Naive thymus-derived CD4-positive, alpha-beta T cell (primary cell): ENCODE measurements at regions not wholly inside any gene's neighbourhood (a gene's known extent, or its start where the extent isn't known, plus 50 kb on each side); places are given as distances from the start of the nearest gene placed in this dataset.

ENCODE experiments used
- ATAC-seq: fragments of 150-1000 bp; cut with Tn5 transposase; 2 replicates; pipeline ENCODE4 v1.10.0; 2021; ENCODE audit warnings: mild to moderate bottlenecking, moderate library complexity
- CTCF ChIA-PET: fragments of 350-600 bp; sonication (Branson Sonifier 250); formaldehyde crosslinking; loops from one replicate; lab custom pipeline; 2021; ENCODE audit warnings: antibody characterized with exemption; lab: Charles Lee
- POLR2A ChIA-PET: fragments of 350-600 bp; sonication (Branson Sonifier 250); formaldehyde crosslinking; loops from one replicate; lab custom pipeline; 2021; ENCODE audit warnings: antibody characterized with exemption, inconsistent platforms; lab: Charles Lee
- DNase-seq, 9 donors: peaks; one replicate each; pipeline versions ENCODE4 v3.0.0 to v3.0.0-alpha.2; 2020 to 2022; ENCODE audit warnings: mixed read lengths in 1 of 9
- H3K27ac ChIP-seq: one replicate; pipeline ENCODE4 v1.7.0; 2013; ENCODE audit warnings: mild to moderate bottlenecking, low read depth, low read length, moderate library complexity
- H3K27me3 ChIP-seq, 2 donors: one replicate each; pipeline ENCODE4 v1.7.0; 2013; ENCODE audit warnings: low read length in 2 of 2, mild to moderate bottlenecking in 2 of 2, moderate library complexity in 2 of 2; ENCODE audit not compliant: control insufficient read depth in 2 of 2, insufficient read depth in 2 of 2
- H3K36me3 ChIP-seq, 3 experiments: 1 replicate in 2 of 3; 2 replicates in 1 of 3; pipeline ENCODE4 v1.7.0; 2013; ENCODE audit warnings: low read length in 3 of 3, mild to moderate bottlenecking in 3 of 3, moderate library complexity in 1 of 3; ENCODE audit not compliant: insufficient read depth in 3 of 3, control insufficient read depth in 2 of 3
- H3K4me1 ChIP-seq, 2 donors: one replicate each; pipeline ENCODE4 v1.7.0; 2013; ENCODE audit warnings: low read length in 2 of 2, mild to moderate bottlenecking in 2 of 2, moderate library complexity in 1 of 2; ENCODE audit not compliant: control insufficient read depth in 2 of 2, insufficient read depth in 2 of 2
- H3K4me3 ChIP-seq: 2 replicates; pipeline ENCODE4 v1.7.0; 2013; ENCODE audit warnings: mild to moderate bottlenecking, low read length
- H3K9me3 ChIP-seq, 3 experiments: 1 replicate in 2 of 3; 2 replicates in 1 of 3; pipeline ENCODE4 v1.7.0; 2013; ENCODE audit warnings: low read length in 3 of 3; ENCODE audit not compliant: control insufficient read depth in 2 of 3
- H3K27ac Mint-ChIP-seq, 9 donors: one replicate each; pipeline ENCODE4 v1.8.0; 2020 to 2022; ENCODE audit warnings: mixed read lengths in 9 of 9, mild to moderate bottlenecking in 8 of 9, moderate library complexity in 5 of 9, inconsistent platforms in 2 of 9
- H3K27me3 Mint-ChIP-seq, 5 donors: one replicate each; pipeline ENCODE4 v1.8.0; 2021 to 2022; ENCODE audit warnings: mixed read lengths in 5 of 5, mild to moderate bottlenecking in 1 of 5
- H3K36me3 Mint-ChIP-seq, 5 donors: one replicate each; pipeline ENCODE4 v1.8.0; 2020 to 2022; ENCODE audit warnings: mixed read lengths in 5 of 5, mild to moderate bottlenecking in 3 of 5, inconsistent platforms in 1 of 5
- H3K4me1 Mint-ChIP-seq, 7 donors: one replicate each; pipeline ENCODE4 v1.8.0; 2020 to 2022; ENCODE audit warnings: mixed read lengths in 7 of 7, mild to moderate bottlenecking in 3 of 7, inconsistent platforms in 1 of 7
- H3K4me3 Mint-ChIP-seq, 10 donors: one replicate each; pipeline ENCODE4 v1.8.0; 2020 to 2022; ENCODE audit warnings: mild to moderate bottlenecking in 10 of 10, mixed read lengths in 10 of 10, moderate library complexity in 6 of 10, inconsistent platforms in 2 of 10
- H3K9me3 Mint-ChIP-seq, 11 donors: one replicate each; pipeline ENCODE4 v1.8.0; 2020 to 2022; ENCODE audit warnings: mixed read lengths in 11 of 11, mild to moderate bottlenecking in 4 of 11, inconsistent platforms in 1 of 11, moderate library complexity in 1 of 11
- intact Hi-C, 2 donors: fragments of 100-400 bp; cut with micrococcal nuclease; formaldehyde crosslinking; loops; one replicate each; pipeline ENCODE4 v1.15.1; 2023

- H3K4me1 Mint-ChIP-seq: no peaks in the 10 kb centered on the region
- no peaks in the 10 kb centered on the region for H3K36me3 ChIP-seq
- H3K4me1 ChIP-seq: no peaks in the 10 kb centered on the region
- H3K27ac Mint-ChIP-seq: no peak overlapping the region
- ATAC-seq (no peak), DNase-seq (no peak)
- no peak overlapping the region for H3K4me3 Mint-ChIP-seq
- H3K9me3 ChIP-seq: no peaks in the 10 kb centered on the region
- H3K4me3 ChIP-seq: no peak overlapping the region
- H3K27me3 Mint-ChIP-seq: peaks cover 0 to 6% (median 2%) of the 10 kb centered on the region in 5 donors
- no peaks in the 10 kb centered on the region for H3K36me3 Mint-ChIP-seq
- H3K9me3 Mint-ChIP-seq: peaks cover 0 to 3% (median 0%) of the 10 kb centered on the region in 11 donors
- no peaks in the 10 kb centered on the region for H3K27me3 ChIP-seq
- intact Hi-C loops: no loop called here
- POLR2A ChIA-PET: no interaction called here
- H3K27ac ChIP-seq: no peak overlapping the region
- CTCF ChIA-PET: no interaction called here
Measured at GRCh38 chr1:90488451-90488850, 228.7 kb downstream of the BARHL2 start.

GRCh38 chr1:90486996-90487395, 230.1 kb downstream of the BARHL2 start:
- DNase-seq: no peak
- H3K36me3 Mint-ChIP-seq: no peaks in the 10 kb centered on the region
- H3K36me3 ChIP-seq: no peaks in the 10 kb centered on the region
- H3K27ac ChIP-seq: no peak overlapping the region
- H3K27me3 Mint-ChIP-seq: no peaks in the 10 kb centered on the region
- no peaks in the 10 kb centered on the region for H3K9me3 ChIP-seq
- no peak for ATAC-seq
- intact Hi-C loops: no loop called here
- peaks cover 0 to 3% (median 0%) of the 10 kb centered on the region in 11 donors for H3K9me3 Mint-ChIP-seq
- no peaks in the 10 kb centered on the region for H3K4me1 ChIP-seq
- POLR2A ChIA-PET: no interaction called here
- CTCF ChIA-PET: interaction anchor here (0.6 kb wide), 1 partner anchor 112 kb away, joined by 3 read pairs; no protein-coding TSS in a partner anchor
- H3K27me3 ChIP-seq: no peaks in the 10 kb centered on the region
- H3K4me3 Mint-ChIP-seq: no peak overlapping the region
- H3K4me1 Mint-ChIP-seq: no peaks in the 10 kb centered on the region
- no peak overlapping the region for H3K27ac Mint-ChIP-seq
- no peak overlapping the region for H3K4me3 ChIP-seq

DNA sequence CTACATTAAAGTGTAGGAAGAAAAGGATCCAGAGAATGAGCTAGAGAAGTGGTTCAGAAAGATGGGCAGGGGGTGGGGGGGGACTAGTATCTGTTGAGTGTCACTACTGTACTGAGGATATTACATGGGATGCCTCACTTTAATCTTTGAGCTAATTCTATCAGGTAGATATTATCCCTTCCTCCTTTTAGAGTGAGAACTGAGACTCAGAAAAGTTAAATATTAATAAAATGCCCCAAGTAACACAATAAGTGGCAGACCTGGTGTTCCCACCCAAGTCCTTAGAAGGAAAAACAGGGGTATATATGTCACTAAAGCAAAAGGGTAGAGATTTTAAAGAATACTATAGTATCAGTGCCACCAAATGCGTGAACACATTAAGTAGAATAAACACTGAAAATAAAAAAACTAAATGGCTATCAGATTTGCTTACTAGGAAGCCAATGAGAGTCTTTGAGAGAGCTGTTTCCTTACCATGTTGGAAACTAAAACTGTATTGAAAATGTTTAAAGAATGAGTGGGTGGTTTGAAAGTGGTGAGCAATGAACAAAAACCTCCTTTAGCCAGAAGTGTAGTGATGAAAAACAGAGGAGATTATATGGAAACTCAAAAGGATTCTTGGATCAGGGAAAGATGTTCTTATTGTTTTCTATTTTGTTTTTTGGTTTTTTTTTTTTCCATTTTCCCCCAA, 230.8 kb downstream of the BARHL2 start:
- no peaks in the 10 kb centered on the region for H3K4me1 Mint-ChIP-seq
- H3K4me3 ChIP-seq: no peak overlapping the region
- no peak overlapping the region for H3K27ac ChIP-seq
- no peaks in the 10 kb centered on the region for H3K27me3 Mint-ChIP-seq
- H3K9me3 Mint-ChIP-seq: peaks cover 0 to 1% (median 0%) of the 10 kb centered on the region in 11 donors
- no peaks in the 10 kb centered on the region for H3K4me1 ChIP-seq
- no peak for ATAC-seq
- no peaks in the 10 kb centered on the region for H3K36me3 ChIP-seq
- intact Hi-C loops: no loop called here
- no peak overlapping the region for H3K4me3 Mint-ChIP-seq
- no peaks in the 10 kb centered on the region for H3K36me3 Mint-ChIP-seq
- no peaks in the 10 kb centered on the region for H3K9me3 ChIP-seq
- H3K27me3 ChIP-seq: no peaks in the 10 kb centered on the region
- DNase-seq: no peak
- ChIA-PET POLR2A (no interaction called here), CTCF (no interaction called here)
- no peak overlapping the region for H3K27ac Mint-ChIP-seq

GRCh38 chr1:90480271-90480835, 236.7 kb downstream of the BARHL2 start:
- peaks cover 0 to 5% (median 0%) of the 10 kb centered on the region in 5 donors for H3K27me3 Mint-ChIP-seq
- ChIA-PET POLR2A (no interaction called here), CTCF (no interaction called here)
- no peaks in the 10 kb centered on the region for H3K4me1 Mint-ChIP-seq
- H3K4me3 Mint-ChIP-seq: no peak overlapping the region
- no peak overlapping the region for H3K27ac Mint-ChIP-seq
- no peaks in the 10 kb centered on the region for H3K4me1 ChIP-seq
- H3K4me3 ChIP-seq: no peak overlapping the region
- DNase-seq (no peak), ATAC-seq (no peak)
- H3K9me3 ChIP-seq: no peaks in the 10 kb centered on the region
- intact Hi-C loops: no loop called here
- H3K27me3 ChIP-seq: no peaks in the 10 kb centered on the region
- no peaks in the 10 kb centered on the region for H3K36me3 Mint-ChIP-seq
- no peaks in the 10 kb centered on the region for H3K36me3 ChIP-seq
- H3K9me3 Mint-ChIP-seq: no peaks in the 10 kb centered on the region
- H3K27ac ChIP-seq: no peak overlapping the region

- CTCF ChIA-PET: no interaction called here
- Mint-ChIP-seq H3K27ac (no peak overlapping the region), H3K4me3 (no peak overlapping the region), H3K36me3 (no peaks in the 10 kb centered on the region), H3K4me1 (no peaks in the 10 kb centered on the region), H3K27me3 (peaks cover 0 to 5% (median 0%) of the 10 kb centered on the region in 5 donors), H3K9me3 (no peaks in the 10 kb centered on the region)
- Histone ChIP-seq H3K27me3 (no peaks in the 10 kb centered on the region), H3K27ac (no peak overlapping the region), H3K9me3 (no peaks in the 10 kb centered on the region), H3K36me3 (no peaks in the 10 kb centered on the region), H3K4me1 (no peaks in the 10 kb centered on the region), H3K4me3 (no peak overlapping the region)
- POLR2A ChIA-PET: no interaction called here
- intact Hi-C loops: no loop called here
- ATAC-seq (no peak), DNase-seq (no peak)
Measured at GRCh38 chr1:90476994-90477393, 240.1 kb downstream of the BARHL2 start.

GRCh38 chr1:90476411-90476810, 240.7 kb downstream of the BARHL2 start:
- no peaks in the 10 kb centered on the region for H3K9me3 ChIP-seq
- no peaks in the 10 kb centered on the region for H3K36me3 ChIP-seq
- CTCF ChIA-PET: no interaction called here
- Mint-ChIP-seq H3K4me3 (no peak overlapping the region), H3K27ac (no peak overlapping the region), H3K9me3 (no peaks in the 10 kb centered on the region), H3K4me1 (no peaks in the 10 kb centered on the region), H3K36me3 (no peaks in the 10 kb centered on the region), H3K27me3 (peaks cover 0 to 5% (median 0%) of the 10 kb centered on the region in 5 donors)
- H3K4me3 ChIP-seq: no peak overlapping the region
- POLR2A ChIA-PET: no interaction called here
- H3K27me3 ChIP-seq: no peaks in the 10 kb centered on the region
- ATAC-seq (no peak), DNase-seq (no peak)
- intact Hi-C loops: no loop called here
- H3K4me1 ChIP-seq: no peaks in the 10 kb centered on the region
- no peak overlapping the region for H3K27ac ChIP-seq

DNA sequence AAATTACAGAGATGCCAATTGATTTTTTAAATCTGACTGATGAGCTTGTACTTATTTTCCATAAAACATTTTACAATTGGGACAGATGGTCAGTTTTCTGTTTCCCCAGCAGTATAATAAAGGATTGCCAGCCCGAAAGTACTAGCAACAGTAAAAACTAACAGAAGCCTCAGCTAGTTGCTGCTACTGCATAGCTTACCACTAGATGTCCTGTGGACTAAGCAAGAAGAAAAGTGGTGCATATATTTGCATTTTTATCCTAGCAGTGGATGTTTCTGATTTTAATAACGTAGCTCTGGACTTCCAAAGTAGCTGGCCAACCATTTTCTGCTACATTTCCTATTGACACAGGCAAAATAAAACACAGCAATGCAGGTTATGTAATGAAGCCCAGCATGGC, 241.5 kb downstream of the BARHL2 start:
- Histone ChIP-seq H3K9me3 (no peaks in the 10 kb centered on the region), H3K27me3 (no peaks in the 10 kb centered on the region), H3K36me3 (no peaks in the 10 kb centered on the region), H3K27ac (no peak overlapping the region), H3K4me3 (no peak overlapping the region), H3K4me1 (no peaks in the 10 kb centered on the region)
- Mint-ChIP-seq H3K27ac (no peak overlapping the region), H3K27me3 (peaks cover 0 to 5% (median 0%) of the 10 kb centered on the region in 5 donors), H3K4me3 (no peak overlapping the region), H3K4me1 (no peaks in the 10 kb centered on the region), H3K36me3 (no peaks in the 10 kb centered on the region), H3K9me3 (no peaks in the 10 kb centered on the region)
- DNase-seq (no peak), ATAC-seq (no peak)
- intact Hi-C loops: no loop called here
- POLR2A ChIA-PET: no interaction called here
- CTCF ChIA-PET: interaction anchor here (0.7 kb wide), 1 partner anchor 23 kb away, joined by 3 read pairs; no protein-coding TSS in a partner anchor
